Common myeloid progenitor, CD34-positive (primary cell): ENCODE measurements at regions not wholly inside any gene's neighbourhood (a gene's known extent, or its start where the extent isn't known, plus 50 kb on each side); places are given as distances from the start of the nearest gene placed in this dataset.

ENCODE experiments used
- CTCF ChIA-PET: fragments of 350-600 bp; sonication (Branson Sonifier 250); formaldehyde crosslinking; loops from one replicate; lab custom pipeline; 2021; ENCODE audit warnings: antibody characterized with exemption; lab: Charles Lee
- POLR2A ChIA-PET: fragments of 350-600 bp; sonication (Branson Sonifier 250); formaldehyde crosslinking; loops from one replicate; lab custom pipeline; 2021; ENCODE audit warnings: antibody characterized with exemption; lab: Charles Lee
- DNase-seq, 3 donors: peaks; one replicate each; pipeline versions ENCODE4 v3.0.0 to v3.0.0-alpha.2; 2013
- H3K27ac ChIP-seq, 2 experiments: 1 replicate in 1 of 2; 2 replicates in 1 of 2; pipeline ENCODE4 v1.7.0; 2013; ENCODE audit warnings: inconsistent platforms in 2 of 2, low read length in 2 of 2, mild to moderate bottlenecking in 2 of 2, low read depth in 1 of 2, moderate library complexity in 1 of 2; ENCODE audit not compliant: severe bottlenecking in 2 of 2, insufficient read depth in 1 of 2, poor library complexity in 1 of 2
- H3K27me3 ChIP-seq, 5 experiments: replicated peaks in 2 of 5; 1 replicate in 3 of 5; 2 replicates in 2 of 5; pipeline versions ENCODE4 v1.6.1 to v1.7.0; 2013; ENCODE audit warnings: low read length in 4 of 5, mild to moderate bottlenecking in 2 of 5, moderate library complexity in 2 of 5, inconsistent platforms in 1 of 5; ENCODE audit not compliant: insufficient read depth in 5 of 5, control insufficient read depth in 4 of 5
- H3K36me3 ChIP-seq, 4 experiments: 1 replicate in 2 of 4; 2 replicates in 2 of 4; pipeline versions ENCODE4 v1.6.1 to v1.7.0; 2013; ENCODE audit warnings: low read length in 3 of 4, control low read depth in 1 of 4, mild to moderate bottlenecking in 1 of 4; ENCODE audit not compliant: control insufficient read depth in 4 of 4, insufficient read depth in 4 of 4
- H3K4me1 ChIP-seq, 4 experiments: 1 replicate in 3 of 4; 2 replicates in 1 of 4; pipeline versions ENCODE4 v1.6.1 to v1.7.1; 2013; ENCODE audit warnings: low read length in 3 of 4, mild to moderate bottlenecking in 3 of 4, control low read depth in 1 of 4, inconsistent platforms in 1 of 4, moderate library complexity in 1 of 4; ENCODE audit not compliant: control insufficient read depth in 4 of 4, insufficient read depth in 4 of 4; ENCODE audit errors: control extremely low read depth in 1 of 4
- H3K4me3 ChIP-seq, 7 experiments: 1 replicate in 4 of 7; 2 replicates in 3 of 7; pipeline versions ENCODE4 v1.5.1 to v1.7.0; 2013; ENCODE audit warnings: mild to moderate bottlenecking in 7 of 7, low read length in 6 of 7, moderate library complexity in 6 of 7, inconsistent platforms in 2 of 7, low read depth in 2 of 7, control low read depth in 1 of 7; ENCODE audit not compliant: insufficient read depth in 4 of 7, control insufficient read depth in 1 of 7; ENCODE audit errors: extremely low read depth in 1 of 7
- H3K9me3 ChIP-seq, 5 experiments: 1 replicate in 4 of 5; 2 replicates in 1 of 5; pipeline versions ENCODE4 v1.6.1 to v1.7.1; 2013; ENCODE audit warnings: low read length in 4 of 5, mild to moderate bottlenecking in 2 of 5, inconsistent platforms in 1 of 5, low read depth in 1 of 5, moderate library complexity in 1 of 5; ENCODE audit not compliant: control insufficient read depth in 4 of 5, insufficient read depth in 2 of 5; ENCODE audit errors: control extremely low read depth in 1 of 5
- WGBS: methylation state at CpG from one replicate; pipeline ENCODE4 v1.1.5; 2013; ENCODE audit not compliant: insufficient coverage; 5-methylcytosine and 5-hydroxymethylcytosine counted together

DNA sequence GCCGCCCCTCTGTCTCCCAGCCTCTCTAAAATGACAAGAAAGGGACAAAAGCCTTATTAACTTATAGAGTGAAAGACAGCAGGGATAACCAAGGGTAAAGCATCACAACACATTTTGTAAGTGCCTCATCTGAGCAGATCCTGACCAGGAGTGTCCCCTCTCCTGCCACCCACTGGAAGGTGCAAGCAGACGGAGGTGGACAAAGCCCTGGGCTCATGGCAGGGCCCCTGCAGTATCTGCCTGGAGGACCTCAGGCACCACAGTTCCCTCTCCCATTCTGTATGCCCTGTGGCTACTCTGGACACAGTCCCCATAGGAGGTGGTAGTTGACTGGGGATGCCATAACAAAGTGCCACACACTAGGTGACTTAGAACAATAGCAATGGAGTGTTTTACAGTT is 319.8 kb downstream of the GADD45G start:
- Histone ChIP-seq H3K4me3 (no peak overlapping the region), H3K27ac (no peak overlapping the region), H3K36me3 (no peaks in the 10 kb centered on the region), H3K27me3 (peaks cover 0 to 9% (median 0%) of the 10 kb centered on the region in 5 experiments), H3K4me1 (peaks cover 0 to 8% (median 2%) of the 10 kb centered on the region in 4 experiments), H3K9me3 (no peaks in the 10 kb centered on the region)
- DNase-seq = no peak
- WGBS = 100% methylated on average over 1 of the region's 2 CpGs
- ChIA-PET CTCF (interaction anchor here (1.0 to 2.6 kb wide), 11 partner anchors 8 to 349 kb away, joined by 3 to 9 read pairs (median 3); no protein-coding TSS in a partner anchor), POLR2A (no interaction called here)

DNA sequence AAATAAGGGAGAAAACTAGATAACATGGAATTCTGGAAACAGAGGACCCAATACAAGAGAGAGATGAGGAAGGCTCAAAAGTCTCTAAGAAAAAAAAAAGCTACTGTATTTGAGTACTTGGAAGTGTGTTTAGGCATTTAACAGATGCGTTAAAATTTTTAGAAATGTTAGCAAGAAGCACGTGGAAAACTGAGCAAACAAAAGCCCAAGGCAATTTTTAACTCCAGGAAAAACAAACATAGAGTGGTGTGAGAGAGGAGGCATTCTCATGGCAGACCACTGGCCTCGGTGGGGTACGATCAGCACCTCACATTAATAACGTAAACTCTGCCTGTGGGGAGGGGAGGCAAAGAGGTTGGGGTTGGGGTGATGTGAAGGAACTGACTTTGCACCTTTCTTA is 321.4 kb downstream of the GADD45G start:
- ChIA-PET CTCF (interaction anchor here (0.6 to 1.1 kb wide), 4 partner anchors 11 to 51 kb away, joined by 3 to 4 read pairs (median 3); no protein-coding TSS in a partner anchor), POLR2A (interaction anchor here (0.6 kb wide), 1 partner anchor 51 kb away, joined by 3 read pairs; no protein-coding TSS in a partner anchor)
- Histone ChIP-seq H3K4me3 (no peak overlapping the region), H3K4me1 (peaks cover 1 to 16% (median 10%) of the 10 kb centered on the region in 4 experiments), H3K27ac (no peak overlapping the region), H3K36me3 (no peaks in the 10 kb centered on the region), H3K9me3 (no peaks in the 10 kb centered on the region), H3K27me3 (peaks cover 0 to 9% (median 0%) of the 10 kb centered on the region in 5 experiments)
- DNase-seq = no peak
- 94% methylated on average over 2 of the region's 5 CpGs for WGBS

DNA sequence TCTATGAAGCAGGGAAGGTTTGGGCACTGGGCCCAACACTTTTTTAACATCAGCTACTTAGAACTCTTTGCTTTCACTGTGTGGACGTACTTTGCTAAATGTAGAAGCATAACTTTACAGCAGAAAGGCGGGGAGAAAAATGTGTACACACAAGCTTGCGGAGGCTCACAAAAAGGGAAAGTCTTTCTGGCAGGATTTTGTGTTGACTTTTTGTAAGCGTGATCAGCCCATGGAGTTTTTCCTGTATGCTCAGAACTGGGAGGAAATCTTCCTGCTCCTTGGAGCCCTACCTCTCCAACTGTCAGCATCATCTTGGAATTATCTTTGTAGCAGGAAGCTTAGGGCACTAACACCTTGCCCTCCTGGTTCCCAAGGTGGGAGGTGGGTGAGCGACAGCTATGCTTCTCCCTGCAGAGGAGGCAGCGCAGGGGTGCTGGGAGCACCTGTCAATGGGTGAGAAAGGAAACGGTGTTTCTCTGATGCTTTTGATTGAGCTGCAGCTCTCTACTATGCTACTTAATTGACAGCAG is 321.9 kb downstream of the GADD45G start:
- no peaks in the 10 kb centered on the region for H3K36me3 ChIP-seq
- H3K9me3 ChIP-seq = no peaks in the 10 kb centered on the region
- DNase-seq = no peak
- ChIA-PET CTCF (interaction anchor here (0.6 to 1.1 kb wide), 3 partner anchors 10 to 51 kb away, joined by 3 read pairs; no protein-coding TSS in a partner anchor), POLR2A (interaction anchor here (0.6 kb wide), 1 partner anchor 52 kb away, joined by 3 read pairs; no protein-coding TSS in a partner anchor)
- peaks cover 1 to 16% (median 10%) of the 10 kb centered on the region in 4 experiments for H3K4me1 ChIP-seq
- H3K27me3 ChIP-seq = peaks cover 0 to 9% (median 0%) of the 10 kb centered on the region in 5 experiments
- H3K27ac ChIP-seq = no peak overlapping the region
- 93% methylated on average over 6 of the region's 7 CpGs for WGBS
- H3K4me3 ChIP-seq = no peak overlapping the region

DNA sequence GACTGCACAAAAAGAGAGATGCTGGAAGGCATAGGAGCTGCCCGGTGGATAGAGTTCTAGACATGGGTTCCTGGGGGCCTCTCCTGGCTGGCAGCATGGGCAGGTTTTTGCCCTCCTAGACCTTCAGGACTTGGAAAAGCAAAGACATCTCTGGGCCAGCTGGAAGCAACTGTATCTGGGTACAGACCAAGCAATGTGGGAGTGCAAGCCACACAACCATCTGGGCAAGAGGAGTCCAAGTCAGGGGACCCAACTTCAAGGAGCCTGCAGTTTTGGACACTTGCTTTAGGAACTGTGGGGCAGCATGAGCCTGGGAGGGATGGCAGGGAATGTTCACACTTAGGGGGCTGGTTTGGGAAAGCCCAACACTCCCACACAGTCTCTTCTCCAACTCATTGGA is 323.3 kb downstream of the GADD45G start:
- no peak overlapping the region for H3K4me3 ChIP-seq

DNA sequence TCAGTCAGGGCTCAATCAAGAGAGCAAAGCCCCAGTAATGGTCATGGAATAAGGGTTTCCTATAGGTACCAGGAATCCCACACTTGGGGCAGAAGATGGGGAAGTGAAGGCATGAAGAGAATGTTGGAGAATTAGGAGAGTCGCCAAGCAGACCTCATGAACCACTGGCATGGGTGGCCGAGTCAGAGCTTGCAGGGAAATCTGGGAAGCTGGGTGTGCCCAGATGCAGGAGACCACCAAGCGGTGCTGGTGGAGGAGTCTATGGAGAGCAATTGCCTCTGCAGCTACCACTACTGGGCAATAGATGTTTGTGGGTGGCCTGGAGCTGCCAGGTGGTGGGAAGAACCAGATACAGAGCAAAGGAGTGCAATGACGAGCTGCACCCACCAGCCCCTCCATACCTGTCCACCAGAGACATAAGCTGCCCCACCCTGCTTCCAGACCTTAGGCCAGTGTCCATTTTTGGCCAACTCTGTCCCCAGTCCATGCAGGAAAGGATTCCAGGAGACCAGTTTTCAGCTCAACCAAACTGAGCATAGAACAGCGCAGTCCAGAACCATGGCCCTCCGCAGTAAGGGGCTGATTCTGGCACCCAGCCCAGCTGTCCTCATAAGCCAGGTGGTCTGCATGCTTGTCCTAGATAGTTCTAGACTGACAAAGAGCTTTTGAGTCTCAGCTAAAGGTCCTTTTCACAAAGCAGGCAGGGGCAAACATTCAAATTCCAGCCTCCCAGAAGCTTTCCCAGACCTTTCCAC is 323.9 kb downstream of the GADD45G start:
- Histone ChIP-seq H3K27ac (no peak overlapping the region), H3K36me3 (no peaks in the 10 kb centered on the region), H3K9me3 (no peaks in the 10 kb centered on the region), H3K4me1 (peaks cover 1 to 16% (median 9%) of the 10 kb centered on the region in 4 experiments), H3K4me3 (no peak overlapping the region), H3K27me3 (peaks cover 0 to 9% (median 0%) of the 10 kb centered on the region in 5 experiments)
- WGBS = 97% methylated on average over 5 of the region's 6 CpGs
- ChIA-PET CTCF (interaction anchor here (0.8 to 2.4 kb wide), 5 partner anchors 8 to 353 kb away, joined by 3 to 9 read pairs (median 3); no protein-coding TSS in a partner anchor), POLR2A (no interaction called here)
- no peak for DNase-seq

More for the DNA sequence above, 323.3 kb downstream of the GADD45G start:
- 100% methylated on average over 1 of the region's 1 CpG for WGBS
- H3K4me1 ChIP-seq = peaks cover 1 to 16% (median 10%) of the 10 kb centered on the region in 4 experiments
- CTCF ChIA-PET = interaction anchor here (0.8 kb wide), 1 partner anchor 8 kb away, joined by 3 read pairs; no protein-coding TSS in a partner anchor
- POLR2A ChIA-PET = no interaction called here
- H3K36me3 ChIP-seq = no peaks in the 10 kb centered on the region
- peaks cover 0 to 9% (median 0%) of the 10 kb centered on the region in 5 experiments for H3K27me3 ChIP-seq
- no peaks in the 10 kb centered on the region for H3K9me3 ChIP-seq
- DNase-seq = no peak
- H3K27ac ChIP-seq = no peak overlapping the region

DNA sequence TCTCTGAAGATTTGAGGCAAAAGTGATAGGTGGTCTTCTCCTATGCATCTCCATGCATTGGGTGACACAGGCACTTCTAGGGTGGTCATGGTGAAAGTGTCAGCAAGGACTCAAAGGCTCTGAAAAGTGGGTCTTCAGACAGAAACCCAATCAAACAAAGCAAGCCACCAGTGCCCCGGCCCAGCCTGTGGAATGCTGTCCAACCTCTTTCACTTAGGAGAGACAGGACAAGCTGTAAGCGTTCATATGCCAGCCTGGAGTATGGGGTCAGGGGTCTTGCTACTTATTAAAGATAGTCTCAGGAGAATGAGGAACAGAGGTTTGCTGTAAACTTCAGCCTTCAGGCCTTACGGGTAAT is 324.5 kb downstream of the GADD45G start:
- CTCF ChIA-PET = interaction anchor here (1.2 to 2.4 kb wide), 4 partner anchors 8 to 354 kb away, joined by 3 to 9 read pairs (median 4); no protein-coding TSS in a partner anchor
- Histone ChIP-seq H3K36me3 (no peaks in the 10 kb centered on the region), H3K27me3 (peaks cover 0 to 6% (median 0%) of the 10 kb centered on the region in 5 experiments), H3K9me3 (no peaks in the 10 kb centered on the region), H3K4me1 (peaks cover 1 to 16% (median 9%) of the 10 kb centered on the region in 4 experiments), H3K27ac (no peak overlapping the region), H3K4me3 (no peak overlapping the region)
- no peak for DNase-seq
- POLR2A ChIA-PET = no interaction called here
- WGBS = 100% methylated on average over 1 of the region's 3 CpGs
